ENCODE measurements at regions not wholly inside any gene's neighbourhood (a gene's known extent, or its start where the extent isn't known, plus 50 kb on each side); places are given as distances from the start of the nearest gene placed in this dataset.

DNA sequence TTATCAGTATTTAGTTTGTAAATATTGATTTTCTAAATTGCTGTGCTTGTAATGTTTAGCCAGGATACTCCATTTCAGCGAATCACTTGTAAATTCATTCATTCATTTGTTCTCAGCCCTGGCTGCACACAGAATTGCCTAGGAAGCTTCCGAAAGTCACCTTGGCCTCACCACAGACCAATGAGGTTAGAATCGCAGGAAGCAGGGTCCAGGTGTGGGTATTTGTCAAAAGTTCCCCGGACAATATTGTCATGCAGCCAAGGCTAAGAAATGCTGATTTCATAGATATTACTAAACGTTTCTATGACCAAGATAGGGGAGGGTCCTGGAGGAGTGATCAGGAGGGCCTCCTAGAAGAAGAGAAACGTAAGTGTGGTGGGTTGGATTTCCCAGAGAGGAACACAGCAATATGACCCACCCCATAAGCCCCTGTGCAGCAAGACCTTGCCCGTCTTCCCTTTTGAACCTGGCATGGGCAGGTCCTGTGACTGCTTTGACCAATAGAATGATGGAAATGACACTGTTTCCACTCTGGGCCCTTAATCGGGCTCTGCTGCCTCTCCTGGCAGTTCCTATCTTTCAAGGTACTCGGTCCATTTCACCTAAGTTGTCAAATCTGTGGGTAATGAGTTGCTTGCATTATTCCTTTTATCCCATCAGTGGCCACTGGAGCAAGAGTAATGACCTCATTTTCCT is 238.7 kb downstream of the FOXL1 start:
- no peaks in the 10 kb centered on the region for H3K36me3 Mint-ChIP-seq
- no peaks in the 10 kb centered on the region for H3K9me3 Mint-ChIP-seq
- no peaks in the 10 kb centered on the region for H3K4me1 Mint-ChIP-seq
- H3K4me3 ChIP-seq (ENCODE audit: low read length), result no peak overlapping the region
- H3K27ac Mint-ChIP-seq, result no peak overlapping the region
- DNase-seq (no peak), ATAC-seq (no peak)
- intact Hi-C loops (cut with micrococcal nuclease), result no loop called here
- H3K27ac ChIP-seq (ENCODE audit: low read length), result no peak overlapping the region
- no peaks in the 10 kb centered on the region for H3K36me3 ChIP-seq (ENCODE audit: control insufficient read depth, insufficient read depth, low read length)
- peaks cover 7 to 42% of the 10 kb centered on the region in 2 donors for H3K27me3 Mint-ChIP-seq (ENCODE audit: low read depth in 2 of 2)
- 75% methylated on average over 9 of the region's 9 CpGs for WGBS (ENCODE audit: insufficient coverage)
- TF ChIP-seq, protein P1, sequence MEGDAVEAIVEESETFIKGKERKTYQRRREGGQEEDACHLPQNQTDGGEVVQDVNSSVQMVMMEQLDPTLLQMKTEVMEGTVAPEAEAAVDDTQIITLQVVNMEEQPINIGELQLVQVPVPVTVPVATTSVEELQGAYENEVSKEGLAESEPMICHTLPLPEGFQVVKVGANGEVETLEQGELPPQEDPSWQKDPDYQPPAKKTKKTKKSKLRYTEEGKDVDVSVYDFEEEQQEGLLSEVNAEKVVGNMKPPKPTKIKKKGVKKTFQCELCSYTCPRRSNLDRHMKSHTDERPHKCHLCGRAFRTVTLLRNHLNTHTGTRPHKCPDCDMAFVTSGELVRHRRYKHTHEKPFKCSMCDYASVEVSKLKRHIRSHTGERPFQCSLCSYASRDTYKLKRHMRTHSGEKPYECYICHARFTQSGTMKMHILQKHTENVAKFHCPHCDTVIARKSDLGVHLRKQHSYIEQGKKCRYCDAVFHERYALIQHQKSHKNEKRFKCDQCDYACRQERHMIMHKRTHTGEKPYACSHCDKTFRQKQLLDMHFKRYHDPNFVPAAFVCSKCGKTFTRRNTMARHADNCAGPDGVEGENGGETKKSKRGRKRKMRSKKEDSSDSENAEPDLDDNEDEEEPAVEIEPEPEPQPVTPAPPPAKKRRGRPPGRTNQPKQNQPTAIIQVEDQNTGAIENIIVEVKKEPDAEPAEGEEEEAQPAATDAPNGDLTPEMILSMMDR (IDR thresholded peaks at IDR 0.05), result no peak
- H3K4me1 ChIP-seq (ENCODE audit: control insufficient read depth, insufficient read depth, low read length), result no peaks in the 10 kb centered on the region
- H3K4me3 Mint-ChIP-seq, result no peak overlapping the region
- H3K9me3 ChIP-seq (ENCODE audit: control insufficient read depth, insufficient read depth, low read length), result no peaks in the 10 kb centered on the region
- no peaks in the 10 kb centered on the region for H3K27me3 ChIP-seq (ENCODE audit: control insufficient read depth, insufficient read depth, low read length)

DNA sequence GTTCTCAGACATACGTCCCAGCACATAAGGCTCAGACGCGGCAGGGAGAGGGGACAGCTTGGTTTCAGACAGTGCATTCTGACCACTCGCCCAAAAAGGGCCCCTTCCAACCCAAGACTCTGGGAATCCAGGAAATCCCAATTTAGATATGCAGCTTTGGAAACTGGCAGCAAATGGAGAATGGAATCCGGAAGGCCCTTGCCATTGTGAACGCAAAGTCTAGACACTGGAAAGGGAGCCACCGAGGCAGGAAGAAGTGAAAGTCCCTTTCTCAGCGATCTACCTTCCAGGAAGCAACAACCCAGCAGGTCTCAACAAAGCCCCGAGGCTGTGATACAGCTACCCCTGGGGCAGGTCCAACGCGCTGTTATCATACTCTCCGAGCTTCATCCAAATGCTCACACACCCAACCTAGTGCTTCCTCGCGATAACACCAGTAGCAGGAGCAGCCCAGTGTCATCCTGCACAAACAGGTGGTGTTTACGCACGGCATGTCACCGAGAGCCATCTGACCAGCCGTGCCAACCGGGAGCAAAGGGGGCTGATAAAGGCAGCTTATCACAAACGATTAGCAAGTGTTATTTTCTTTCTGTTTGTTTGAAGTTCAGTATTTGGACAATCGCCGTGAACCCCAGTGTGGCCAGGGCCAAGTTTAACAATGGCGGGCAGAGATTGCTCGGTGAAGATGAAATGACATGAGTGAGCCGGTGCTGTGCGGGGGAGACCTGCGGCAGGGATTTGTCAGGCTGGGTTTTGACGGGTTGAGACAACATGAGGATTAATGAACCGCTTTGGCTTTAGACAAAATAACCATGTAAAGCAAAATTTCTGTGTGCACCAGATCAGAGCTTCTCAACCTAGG is 240.6 kb downstream of the FOXL1 start:
- Histone ChIP-seq H3K4me1 (ENCODE audit: control insufficient read depth, insufficient read depth, low read length) (no peaks in the 10 kb centered on the region), H3K36me3 (ENCODE audit: control insufficient read depth, insufficient read depth, low read length) (no peaks in the 10 kb centered on the region), H3K27ac (ENCODE audit: low read length) (no peak overlapping the region), H3K27me3 (ENCODE audit: control insufficient read depth, insufficient read depth, low read length) (no peaks in the 10 kb centered on the region), H3K9me3 (ENCODE audit: control insufficient read depth, insufficient read depth, low read length) (no peaks in the 10 kb centered on the region), H3K4me3 (ENCODE audit: low read length) (no peak overlapping the region)
- H3K4me1 Mint-ChIP-seq, result no peaks in the 10 kb centered on the region
- intact Hi-C loops (cut with micrococcal nuclease), result no loop called here
- TF ChIP-seq, protein P1 (IDR thresholded peaks at IDR 0.05), result no peak
- H3K9me3 Mint-ChIP-seq, result no peaks in the 10 kb centered on the region
- H3K4me3 Mint-ChIP-seq, result no peak overlapping the region
- H3K36me3 Mint-ChIP-seq, result no peaks in the 10 kb centered on the region
- H3K27ac Mint-ChIP-seq, result no peak overlapping the region
- ATAC-seq (no peak), DNase-seq (no peak)
- H3K27me3 Mint-ChIP-seq (ENCODE audit: low read depth in 2 of 2), result peaks cover 11 to 56% of the 10 kb centered on the region in 2 donors
- WGBS (ENCODE audit: insufficient coverage), result 68% methylated on average over 29 of the region's 29 CpGs

DNA sequence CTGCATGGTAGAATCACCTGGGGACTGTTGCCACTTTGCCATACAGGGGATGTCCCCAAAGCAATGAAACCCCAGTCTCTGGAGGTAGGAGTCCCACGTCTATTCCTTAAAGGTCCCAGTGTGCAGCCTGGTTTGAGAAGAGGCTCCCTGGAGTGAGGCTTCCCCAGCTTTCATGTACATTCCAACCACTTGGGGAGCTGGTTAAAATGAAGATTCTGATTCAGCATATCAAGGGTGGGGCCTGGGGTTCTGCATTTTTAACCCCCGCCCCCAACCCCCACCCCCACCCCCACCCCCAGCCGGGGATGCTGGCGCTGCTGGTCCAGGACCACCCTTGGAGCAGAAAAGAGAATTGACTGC is 241.2 kb downstream of the FOXL1 start:
- no peak overlapping the region for H3K27ac Mint-ChIP-seq
- no peaks in the 10 kb centered on the region for H3K4me1 Mint-ChIP-seq
- Histone ChIP-seq H3K27ac (ENCODE audit: low read length) (no peak overlapping the region), H3K9me3 (ENCODE audit: control insufficient read depth, insufficient read depth, low read length) (no peaks in the 10 kb centered on the region), H3K4me3 (ENCODE audit: low read length) (no peak overlapping the region), H3K4me1 (ENCODE audit: control insufficient read depth, insufficient read depth, low read length) (no peaks in the 10 kb centered on the region), H3K36me3 (ENCODE audit: control insufficient read depth, insufficient read depth, low read length) (no peaks in the 10 kb centered on the region), H3K27me3 (ENCODE audit: control insufficient read depth, insufficient read depth, low read length) (no peaks in the 10 kb centered on the region)
- DNase-seq (no peak), ATAC-seq (no peak)
- 94% methylated on average over 2 of the region's 4 CpGs for WGBS (ENCODE audit: insufficient coverage)
- H3K4me3 Mint-ChIP-seq, result no peak overlapping the region
- TF ChIP-seq, protein P1 (IDR thresholded peaks at IDR 0.05), result no peak
- no peaks in the 10 kb centered on the region for H3K36me3 Mint-ChIP-seq
- peaks cover 11 to 56% of the 10 kb centered on the region in 2 donors for H3K27me3 Mint-ChIP-seq (ENCODE audit: low read depth in 2 of 2)
- no peaks in the 10 kb centered on the region for H3K9me3 Mint-ChIP-seq
- intact Hi-C loops (cut with micrococcal nuclease), result no loop called here

Data from natural killer cell (primary cell).